ENCODE measurements at regions not wholly inside any gene's neighbourhood (a gene's known extent, or its start where the extent isn't known, plus 50 kb on each side); places are given as distances from the start of the nearest gene placed in this dataset.

- TF ChIP-seq CTCF (conservative IDR thresholded peaks at IDR 0.05; ENCODE audit: low read depth, low read length), result no peak
- no peak for TF ChIP-seq MAZ (IDR thresholded peaks at IDR 0.05; ENCODE audit: borderline replicate concordance, low read depth, low read length)
- no peak for TF ChIP-seq BHLHE40 (IDR thresholded peaks at IDR 0.05; ENCODE audit: low read depth, low read length)
- no peak for TF ChIP-seq CEBPB (IDR thresholded peaks at IDR 0.05; ENCODE audit: low read depth, low read length)
- no peak for TF ChIP-seq POLR2A (IDR thresholded peaks at IDR 0.05; ENCODE audit: low read depth, low read length)
- no peak for TF ChIP-seq USF2 (IDR thresholded peaks at IDR 0.05; ENCODE audit: low read depth, low read length)
- no peak for TF ChIP-seq NFE2L2 (IDR thresholded peaks at IDR 0.05; ENCODE audit: low read depth, low read length)
- no peak for TF ChIP-seq CHD1 (IDR thresholded peaks at IDR 0.05; ENCODE audit: low read depth, low read length)
- no peak for TF ChIP-seq FOS (IDR thresholded peaks at IDR 0.05; ENCODE audit: low read depth, low read length)
- TF ChIP-seq SMC3 (IDR thresholded peaks at IDR 0.05; ENCODE audit: low read depth, low read length), result no peak
- no peak for TF ChIP-seq MXI1 (IDR thresholded peaks at IDR 0.05; ENCODE audit: borderline replicate concordance, low read depth, low read length)
- no peak for TF ChIP-seq MAFK (IDR thresholded peaks at IDR 0.05; ENCODE audit: low read depth, low read length)
- no peak for TF ChIP-seq RAD21 (IDR thresholded peaks at IDR 0.05; ENCODE audit: low read length)
These were observed 801.3 kb downstream of the BCL11B start for GRCh38 chr14:98470663-98471062.

Data from IMR-90 (cell line).